Astrocyte (in vitro differentiated cells and primary cell): ENCODE measurements at regions not wholly inside any gene's neighbourhood (a gene's known extent, or its start where the extent isn't known, plus 50 kb on each side); places are given as distances from the start of the nearest gene placed in this dataset.

ENCODE experiments used
- CTCF ChIP-seq: IDR thresholded peaks from 2 replicates; pipeline ENCODE4 v1.5.1; 2011; ENCODE audit warnings: low read depth, mild to moderate bottlenecking, inconsistent platforms, low read length, moderate library complexity; ENCODE audit not compliant: insufficient read depth
- EZH2 ChIP-seq: IDR thresholded peaks from 2 replicates; pipeline ENCODE4 v1.6.1; 2012; ENCODE audit warnings: mild to moderate bottlenecking, low read length, inconsistent platforms; ENCODE audit not compliant: insufficient read depth

GRCh38 chr13:80239571-80240255 lies 101.2 kb downstream of the SPRY2 start:
- no peak for TF ChIP-seq CTCF
- TF ChIP-seq EZH2: no peak
